HEK293 (cell line): ENCODE measurements at regions not wholly inside any gene's neighbourhood (a gene's known extent, or its start where the extent isn't known, plus 50 kb on each side); places are given as distances from the start of the nearest gene placed in this dataset.

Source experiments
- CTCF ChIA-PET: fragments of 350-600 bp; formaldehyde crosslinking; extraction: SDS; loops from one replicate; lab custom pipeline; 2021; ENCODE audit warnings: antibody characterized with exemption; lab: Yijun Ruan, JAX
- POLR2A ChIA-PET: fragments of 300-600 bp; formaldehyde crosslinking; extraction: SDS; loops from one replicate; lab custom pipeline; 2020; ENCODE audit warnings: antibody characterized with exemption, inconsistent platforms; lab: Yijun Ruan, JAX
- H3K27ac ChIP-seq: fragments of 200-500 bp; sonication (Bioruptor generic); 2 replicates; pipeline ENCODE4 v1.5.1; 2014; ENCODE audit warnings: low read depth, low read length, control low read depth, inconsistent platforms; ENCODE audit errors: extremely low read depth
- H3K36me3 ChIP-seq, 2 experiments: fragments of 200-500 bp in 1 of 2; sonication (Bioruptor generic) in 1 of 2; 1 replicate in 1 of 2; 2 replicates in 1 of 2; pipeline ENCODE4 v1.5.1; 2014 to 2017; ENCODE audit warnings: inconsistent platforms in 2 of 2, low read length in 2 of 2; ENCODE audit not compliant: control insufficient read depth in 2 of 2, insufficient read depth in 1 of 2
- H3K4me1 ChIP-seq: fragments of 200-500 bp; sonication (Bioruptor generic); 2 replicates; pipeline ENCODE4 v1.5.1; 2014; ENCODE audit warnings: mild to moderate bottlenecking, low read length, inconsistent platforms; ENCODE audit not compliant: control insufficient read depth, insufficient read depth
- H3K4me3 ChIP-seq: 2 replicates; pipeline ENCODE4 v1.5.1; 2011; ENCODE audit warnings: low read depth, mild to moderate bottlenecking, control low read depth, low read length, moderate library complexity
- H3K9me3 ChIP-seq: fragments of 200-500 bp; sonication (Bioruptor generic); 2 replicates; pipeline ENCODE4 v1.5.1; 2014; ENCODE audit warnings: low read depth, low read length, inconsistent platforms; ENCODE audit not compliant: control insufficient read depth, insufficient read depth
- BCL11B ChIP-seq: fragments of 450-650 bp; formaldehyde crosslinking; IDR thresholded peaks from 2 replicates; pipeline ENCODE4 v1.5.1; 2016; ENCODE audit warnings: low read depth, missing biosample characterization, missing genetic modification characterization
- HOXA7 ChIP-seq: sonication (generic); formaldehyde crosslinking; IDR thresholded peaks from 2 replicates; pipeline ENCODE4 v1.8.1; 2022; ENCODE audit warnings: missing genetic modification reagents, borderline replicate concordance
- KLF8 ChIP-seq: fragments of 450-650 bp; formaldehyde crosslinking; IDR thresholded peaks from 2 replicates; pipeline ENCODE4 v1.5.1; 2016; ENCODE audit warnings: missing biosample characterization, missing genetic modification characterization
- MEIS1 ChIP-seq: sonication (generic); formaldehyde crosslinking; IDR thresholded peaks from 2 replicates; pipeline ENCODE4 v1.8.1; 2022; ENCODE audit warnings: missing genetic modification reagents, mild to moderate bottlenecking, borderline replicate concordance
- OVOL3 ChIP-seq: fragments of 450-650 bp; formaldehyde crosslinking; IDR thresholded peaks from 2 replicates; pipeline ENCODE4 v1.5.1; 2016; ENCODE audit warnings: missing biosample characterization, missing genetic modification characterization
- RBAK ChIP-seq: fragments of 450-650 bp; formaldehyde crosslinking; IDR thresholded peaks from 2 replicates; pipeline ENCODE4 v1.5.1; 2016; ENCODE audit warnings: missing biosample characterization, missing genetic modification characterization
- SETDB1 ChIP-seq: IDR thresholded peaks from one replicate; pipeline ENCODE4 v1.6.1; 2017; ENCODE audit warnings: mild to moderate bottlenecking, low read length, moderate library complexity, mixed read lengths; ENCODE audit not compliant: insufficient read length
- TCF7L2 ChIP-seq: IDR thresholded peaks from 2 replicates; pipeline ENCODE4 v1.6.1; 2011; ENCODE audit warnings: low read depth, mild to moderate bottlenecking, inconsistent platforms, low read length, moderate library complexity, borderline replicate concordance
- TSHZ1 ChIP-seq: fragments of 450-650 bp; formaldehyde crosslinking; IDR thresholded peaks from 2 replicates; pipeline ENCODE4 v1.5.1; 2016; ENCODE audit warnings: missing biosample characterization, missing genetic modification characterization, borderline replicate concordance
- ZNF19 ChIP-seq: fragments of 450-650 bp; formaldehyde crosslinking; IDR thresholded peaks from 2 replicates; pipeline ENCODE4; 2016; ENCODE audit warnings: missing biosample characterization, missing genetic modification characterization, low read depth
- ZNF23 ChIP-seq: fragments of 450-650 bp; formaldehyde crosslinking; IDR thresholded peaks from 2 replicates; pipeline ENCODE4 v1.5.1; 2016; ENCODE audit warnings: missing biosample characterization, missing genetic modification characterization, borderline replicate concordance
- ZNF26 ChIP-seq: fragments of 450-650 bp; formaldehyde crosslinking; IDR thresholded peaks from 2 replicates; pipeline ENCODE4 v1.5.1; 2016; ENCODE audit warnings: missing biosample characterization, missing genetic modification characterization
- ZNF37A ChIP-seq: fragments of 450-650 bp; IDR thresholded peaks from 2 replicates; pipeline ENCODE4 v1.5.1; 2018; ENCODE audit warnings: missing biosample characterization, missing genetic modification characterization
- ZNF426 ChIP-seq: fragments of 450-650 bp; formaldehyde crosslinking; IDR thresholded peaks from 2 replicates; pipeline ENCODE4 v1.5.1; 2017; ENCODE audit warnings: missing biosample characterization, missing genetic modification characterization, mild to moderate bottlenecking, inconsistent platforms, moderate library complexity

GRCh38 chr9:84190411-84190810, 150.1 kb downstream of the SLC28A3 start (continued):
- TF ChIP-seq TSHZ1 (tag by site-specific recombination) (no peak), ZNF19 (tag by site-specific recombination) (no peak)

- TF ChIP-seq HOXA7 (CRISPR knock-in tag) (no peak), TCF7L2 (no peak), ZNF426 (tag by site-specific recombination) (no peak)
- Histone ChIP-seq H3K4me1 (no peaks in the 10 kb centered on the region), H3K4me3 (no peak overlapping the region), H3K27ac (no peak overlapping the region), H3K9me3 (no peaks in the 10 kb centered on the region), H3K36me3 (no peaks in the 10 kb centered on the region)
- ChIA-PET POLR2A (no interaction called here), CTCF (interaction anchor here (0.6 to 2.8 kb wide), 2 partner anchors 34 to 1866 kb away, joined by 4 to 7 read pairs; no protein-coding TSS in a partner anchor)
Observed at GRCh38 chr9:84206801-84207370, 133.7 kb downstream of the SLC28A3 start.

GRCh38 chr9:84207491-84207951, 133.0 kb downstream of the SLC28A3 start:
- Histone ChIP-seq H3K27ac (no peak overlapping the region), H3K4me1 (no peaks in the 10 kb centered on the region), H3K4me3 (no peak overlapping the region), H3K9me3 (no peaks in the 10 kb centered on the region), H3K36me3 (no peaks in the 10 kb centered on the region)
- CTCF ChIA-PET: interaction anchor here (0.6 to 2.8 kb wide), 3 partner anchors 35 to 1866 kb away, joined by 3 to 7 read pairs (median 4); no protein-coding TSS in a partner anchor
- TF ChIP-seq ZNF37A (tag by site-specific recombination): no peak
- POLR2A ChIA-PET: no interaction called here

- Histone ChIP-seq H3K9me3 (no peaks in the 10 kb centered on the region), H3K4me3 (no peak overlapping the region), H3K27ac (no peak overlapping the region), H3K4me1 (no peaks in the 10 kb centered on the region), H3K36me3 (no peaks in the 10 kb centered on the region)
- CTCF ChIA-PET: interaction anchor here (0.6 kb wide), 1 partner anchor 14 kb away, joined by 3 read pairs; no protein-coding TSS in a partner anchor
- no peak for TF ChIP-seq ZNF26
- no peak for TF ChIP-seq RBAK (tag by site-specific recombination)
- no peak for TF ChIP-seq BCL11B (tag by site-specific recombination)
- no peak for TF ChIP-seq KLF8 (tag by site-specific recombination)
- TF ChIP-seq MEIS1 (CRISPR knock-in tag): no peak
- no peak for TF ChIP-seq SETDB1
- TF ChIP-seq OVOL3: no peak
- TF ChIP-seq ZNF23 (tag by site-specific recombination): no peak
- TF ChIP-seq ZNF37A (tag by site-specific recombination): no peak
- POLR2A ChIA-PET: interaction anchor here (0.6 kb wide), 1 partner anchor 1229 kb away, joined by 4 read pairs; no protein-coding TSS in a partner anchor
Observed at GRCh38 chr9:84212246-84212645, 128.3 kb downstream of the SLC28A3 start.
